T follicular helper cell (primary cell): ENCODE measurements at regions not wholly inside any gene's neighbourhood (a gene's known extent, or its start where the extent isn't known, plus 50 kb on each side); places are given as distances from the start of the nearest gene placed in this dataset.

ENCODE experiments used
- DNase-seq: peaks from one replicate; pipeline ENCODE4 v3.0.0-alpha.2; 2020; ENCODE audit warnings: low read depth

- no peak for DNase-seq
Measured at GRCh38 chr13:74084375-74084935, 49.7 kb downstream of the KLF12 start.

GRCh38 chr13:74082741-74083160 is 51.5 kb downstream of the KLF12 start:
- DNase-seq, result no peak

- DNase-seq, result no peak
Measured at GRCh38 chr13:74080762-74081161, 53.4 kb downstream of the KLF12 start.

GRCh38 chr13:74077792-74078191 is 56.4 kb downstream of the KLF12 start:
- no peak for DNase-seq

DNA sequence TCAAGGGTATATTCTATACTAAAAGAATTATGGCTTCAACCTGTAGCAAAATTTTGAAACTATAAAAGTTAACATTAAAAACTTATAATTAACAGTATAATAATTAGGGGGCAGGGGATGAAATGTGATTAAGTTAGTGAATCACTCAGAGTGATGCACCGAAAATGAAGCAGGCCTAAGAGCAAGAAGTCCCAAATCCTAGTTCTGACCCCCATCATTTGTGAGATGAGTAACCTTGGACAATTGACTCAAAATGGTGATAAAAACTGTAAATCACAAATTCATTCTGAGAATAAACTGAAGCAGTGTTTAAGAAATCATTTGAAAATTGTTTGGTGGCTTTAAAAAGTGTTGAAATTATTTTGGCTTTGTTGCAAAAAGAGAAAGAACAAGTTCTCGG is 56.8 kb downstream of the KLF12 start:
- DNase-seq, result no peak

DNA sequence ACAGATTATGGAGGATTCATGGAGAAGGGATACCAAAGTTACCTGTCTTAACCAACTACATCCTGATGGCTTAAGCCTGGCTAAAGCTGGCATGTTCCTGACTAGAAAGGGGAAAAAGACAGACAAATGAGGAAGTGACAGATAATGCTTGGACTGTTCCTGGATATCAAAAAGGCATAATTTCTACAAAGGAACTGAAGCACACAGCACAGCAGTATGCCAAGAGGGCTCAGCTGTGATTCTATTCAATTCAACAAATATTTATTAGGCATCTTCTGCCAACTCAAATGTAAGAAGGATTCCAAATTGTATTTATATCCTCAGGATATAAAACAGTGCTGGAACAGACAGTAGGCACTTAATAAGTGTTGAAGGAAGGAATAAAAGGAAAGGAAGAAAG is 59.5 kb downstream of the KLF12 start:
- no peak for DNase-seq

GRCh38 chr13:74073274-74073673 is 60.9 kb downstream of the KLF12 start:
- DNase-seq, result no peak

DNA sequence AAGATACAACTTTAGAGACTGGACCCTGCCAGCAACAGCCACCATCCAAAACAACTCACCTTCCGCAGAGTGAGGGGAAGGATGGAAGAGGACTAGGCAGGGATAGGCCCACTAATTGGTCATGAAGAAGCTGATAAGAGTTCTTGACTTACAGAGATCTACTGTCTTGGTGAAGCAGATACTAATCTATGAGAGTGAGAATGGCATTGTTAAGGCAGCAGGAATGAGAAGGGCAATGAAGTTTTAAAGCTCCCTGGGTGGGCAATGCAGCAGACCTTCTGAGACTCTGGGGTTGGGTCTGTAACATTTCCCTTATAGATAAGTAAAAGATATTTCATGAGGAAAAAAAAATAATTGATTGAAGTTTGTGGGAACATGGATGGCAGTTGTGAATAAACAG is 63.7 kb downstream of the KLF12 start:
- no peak for DNase-seq

- peak; percentile 33 for DNase-seq
Measured at GRCh38 chr13:74070065-74070464, 64.1 kb downstream of the KLF12 start.

GRCh38 chr13:74068471-74068870 is 65.7 kb downstream of the KLF12 start:
- peak; percentile 31 for DNase-seq

GRCh38 chr13:74067818-74068217 is 66.4 kb downstream of the KLF12 start:
- no peak for DNase-seq

DNA sequence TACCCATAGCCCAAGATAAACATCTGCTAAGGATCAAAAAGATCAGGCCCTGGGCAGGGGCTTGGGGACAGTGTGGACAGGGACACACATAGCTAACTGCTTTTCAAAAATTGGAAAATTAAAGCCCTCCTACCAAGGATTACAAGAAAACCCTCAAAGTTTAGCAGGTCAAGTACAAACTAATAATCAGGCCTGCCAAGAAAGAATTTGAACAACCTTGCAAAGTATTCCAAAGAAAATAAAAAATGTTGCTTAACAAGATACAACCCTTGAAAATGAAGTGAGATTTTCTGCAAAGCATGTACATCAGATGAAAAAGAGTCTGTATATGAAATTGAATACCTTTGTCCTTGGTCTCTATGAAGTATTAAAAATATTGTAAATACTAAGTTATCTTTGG is 67.3 kb downstream of the KLF12 start:
- DNase-seq, result no peak

DNA sequence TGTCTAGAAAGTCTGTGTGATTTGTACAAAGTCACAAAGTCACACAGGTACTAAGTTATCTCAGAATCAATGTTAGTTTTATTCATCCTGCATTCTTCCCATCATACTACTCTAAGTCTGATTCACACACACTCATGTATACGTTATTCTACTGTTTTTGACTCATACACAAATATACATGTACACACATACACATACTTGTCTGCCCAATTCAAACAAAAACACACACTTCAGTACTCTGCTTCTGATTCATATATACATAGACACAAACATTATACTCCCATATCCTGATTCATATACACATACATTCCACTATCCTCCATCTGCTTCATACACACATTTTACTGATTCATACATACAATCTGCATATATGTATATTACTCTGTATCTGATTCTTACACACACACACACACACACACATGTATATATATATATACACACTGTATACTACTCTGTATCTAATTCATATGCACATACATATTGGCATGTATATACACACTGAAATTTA is 69.3 kb downstream of the KLF12 start:
- DNase-seq, result no peak

GRCh38 chr13:74063533-74064100 is 70.6 kb downstream of the KLF12 start:
- no peak for DNase-seq

DNA sequence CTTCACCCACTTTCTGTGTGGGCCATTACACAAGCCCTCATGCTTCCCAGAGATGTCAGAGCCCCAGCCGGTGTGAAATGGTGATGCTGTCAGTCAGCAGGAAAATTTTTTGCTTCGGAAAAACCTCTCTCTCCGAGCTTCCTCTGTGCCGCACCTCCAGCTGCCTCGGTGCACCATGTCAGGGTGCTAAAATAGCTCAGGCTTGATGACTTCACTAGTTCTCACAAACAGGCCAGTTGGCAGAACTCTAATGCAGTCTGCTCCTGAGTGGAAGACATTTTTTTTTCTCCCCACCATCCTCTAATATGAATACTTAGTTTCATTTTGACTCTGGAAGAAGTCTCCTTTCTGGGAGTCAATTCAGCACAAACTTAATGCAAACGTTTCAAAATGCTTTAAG is 71.3 kb downstream of the KLF12 start:
- DNase-seq, result no peak

GRCh38 chr13:74061926-74062595 is 72.1 kb downstream of the KLF12 start:
- no peak for DNase-seq

DNA sequence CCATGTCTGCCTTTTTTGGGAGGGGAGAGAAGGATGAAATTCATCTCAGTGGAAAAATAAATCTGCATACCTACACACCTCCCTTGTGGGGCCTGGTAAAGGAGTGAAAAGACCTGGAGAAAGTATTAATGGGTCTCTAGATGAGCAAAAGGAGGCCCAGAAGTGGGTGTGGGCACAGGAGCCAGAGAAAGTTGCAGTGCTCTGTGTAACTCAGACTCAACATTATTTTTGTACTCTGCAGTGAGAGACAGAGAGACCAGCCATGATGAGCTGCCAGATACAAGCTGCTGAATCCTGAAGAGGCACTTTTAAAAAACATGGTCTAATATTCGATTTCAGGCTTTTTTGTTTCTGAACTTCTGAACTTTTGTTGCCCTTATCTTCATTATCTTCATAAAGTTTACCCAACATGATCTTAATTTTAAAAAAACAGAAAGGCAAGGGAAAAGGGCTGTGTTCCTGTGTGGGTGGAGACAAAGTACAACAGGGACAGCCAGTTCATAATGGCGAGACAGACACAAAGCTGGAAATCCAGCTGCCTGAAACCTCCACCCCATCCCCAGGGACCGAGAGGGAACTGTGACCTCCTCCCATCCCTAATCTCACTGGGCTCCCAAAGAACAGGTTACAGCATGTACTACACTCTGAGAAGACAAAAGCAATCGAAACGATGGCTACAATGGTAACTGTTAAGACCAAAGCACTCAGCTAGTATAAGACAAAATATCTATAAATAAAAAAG is 77.2 kb downstream of the KLF12 start:
- DNase-seq, result no peak

DNA sequence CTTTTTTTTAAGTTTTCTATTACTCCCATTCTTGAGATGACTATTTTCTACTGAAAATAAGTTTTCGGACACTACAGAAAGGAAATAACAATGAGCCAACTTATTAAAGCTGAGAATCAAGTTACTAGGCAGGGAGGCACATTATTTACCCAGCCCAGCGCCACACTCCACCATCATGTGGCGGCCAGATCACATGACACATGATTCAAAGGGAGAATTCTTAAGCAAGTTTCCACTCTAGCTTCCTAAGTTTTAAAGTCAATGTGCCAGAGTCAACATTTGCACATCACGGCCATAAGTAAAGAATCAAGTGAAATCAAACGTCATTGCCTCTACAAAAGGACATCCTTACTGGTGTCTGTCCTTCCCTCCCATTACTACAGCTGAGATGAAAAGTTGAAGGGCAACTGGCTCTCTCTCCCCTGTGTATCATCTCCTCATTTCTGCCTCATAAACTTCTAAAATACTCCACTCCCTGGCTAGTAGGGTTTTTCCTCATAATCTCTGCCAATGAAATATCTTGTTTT is 81.7 kb downstream of the KLF12 start:
- DNase-seq, result no peak

GRCh38 chr13:74048756-74049155 is 85.4 kb downstream of the KLF12 start:
- DNase-seq, result no peak

DNA sequence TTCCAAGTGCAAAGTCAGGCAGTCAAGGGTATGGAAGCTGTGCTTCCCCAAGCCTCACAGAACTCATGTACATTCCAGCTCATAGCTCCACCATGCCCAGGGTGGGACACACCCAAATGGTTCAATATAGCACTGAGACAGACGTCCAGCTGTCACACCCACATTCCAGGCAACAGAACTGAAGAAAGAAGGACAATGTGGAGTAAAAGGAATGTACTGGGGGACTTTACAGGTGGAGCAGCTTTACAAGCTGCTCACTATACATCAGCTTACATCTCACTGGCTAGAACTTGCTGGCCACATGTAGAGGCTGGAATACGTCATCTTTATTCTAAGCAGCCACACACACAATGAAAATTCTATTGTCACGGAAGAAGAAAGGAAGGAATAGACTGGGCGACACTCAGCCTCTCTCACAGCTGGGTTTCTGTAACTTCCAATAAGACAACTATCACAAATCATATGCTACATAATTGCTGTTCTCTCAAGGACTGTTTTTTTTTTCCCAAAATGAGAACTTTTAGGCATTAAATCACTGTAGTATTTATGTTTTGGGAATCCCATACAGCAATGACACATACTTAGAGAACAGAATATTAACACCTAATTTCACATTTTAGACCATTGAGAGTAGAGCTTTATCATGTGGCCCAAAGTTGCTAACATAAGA is 86.1 kb downstream of the KLF12 start:
- no peak for DNase-seq

- DNase-seq, result no peak
Measured at GRCh38 chr13:74046431-74046830, 87.8 kb downstream of the KLF12 start.

- no peak for DNase-seq
Measured at GRCh38 chr13:74045583-74045982, 88.6 kb downstream of the KLF12 start.
